GM18507 (cell line): ENCODE measurements at regions not wholly inside any gene's neighbourhood (a gene's known extent, or its start where the extent isn't known, plus 50 kb on each side); places are given as distances from the start of the nearest gene placed in this dataset.

Experiments
- DNase-seq: peaks from one replicate; pipeline ENCODE4 v3.0.0; 2011; ENCODE audit warnings: low read depth; ENCODE audit not compliant: insufficient read length; ENCODE audit errors: extremely low spot score
- FAIRE-seq: peaks from 2 replicates; lab custom pipeline; 2011; peaks lifted over from hg19 to GRCh38; lab: Jason Lieb, UNC

- FAIRE-seq (no peak), DNase-seq (no peak)
Observed at GRCh38 chr5:33372721-33373472, 67.9 kb upstream of the TARS1 start.

- no peak for DNase-seq
- FAIRE-seq = no peak
Observed at GRCh38 chr5:33375900-33376299, 64.9 kb upstream of the TARS1 start.

DNA sequence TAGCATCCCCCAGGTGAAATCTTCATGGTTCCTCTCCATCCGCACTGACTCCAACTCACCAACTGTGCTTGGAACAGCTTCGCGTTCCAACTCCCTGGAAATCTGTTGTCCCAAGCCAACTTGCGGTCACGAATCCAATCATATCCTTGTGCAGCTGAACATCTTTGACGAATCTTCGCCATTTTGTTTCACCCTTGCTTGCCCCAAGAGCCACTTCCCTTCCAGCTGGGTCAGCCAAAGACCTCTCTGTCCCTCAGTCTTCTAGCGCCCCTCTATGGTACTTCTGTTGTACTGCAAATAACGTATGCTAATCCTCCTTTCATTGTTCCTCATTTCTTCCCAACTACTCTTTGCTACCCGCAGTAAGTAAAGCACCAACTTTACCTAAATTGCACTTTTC lies 61.0 kb upstream of the TARS1 start:
- DNase-seq = no peak
- no peak for FAIRE-seq

GRCh38 chr5:33381243-33381642 lies 59.5 kb upstream of the TARS1 start:
- FAIRE-seq (no peak), DNase-seq (no peak)
